Small intestine (tissue), 7 donors: ENCODE measurements at regions not wholly inside any gene's neighbourhood (a gene's known extent, or its start where the extent isn't known, plus 50 kb on each side); places are given as distances from the start of the nearest gene placed in this dataset.

Source experiments
- DNase-seq, 2 donors: peaks; one replicate each; pipeline versions ENCODE4 v3.0.0 to v3.0.0-alpha.2; 2013
- FAIRE-seq: peaks from 2 replicates; lab custom pipeline; 2012; peaks lifted over from hg19 to GRCh38; lab: Jason Lieb, UNC
- H3K27ac ChIP-seq, 3 donors: one replicate each; pipeline ENCODE4 v1.5.1; 2013; ENCODE audit warnings: low read length in 2 of 3, mild to moderate bottlenecking in 2 of 3, control low read depth in 1 of 3, inconsistent platforms in 1 of 3, low read depth in 1 of 3, moderate library complexity in 1 of 3
- H3K27me3 ChIP-seq, 3 donors: one replicate each; pipeline ENCODE4 v1.6.1; 2013; ENCODE audit warnings: low read length in 3 of 3, inconsistent platforms in 1 of 3; ENCODE audit not compliant: control insufficient read depth in 3 of 3, insufficient read depth in 3 of 3
- H3K36me3 ChIP-seq, 3 donors: one replicate each; pipeline ENCODE4 v1.6.1; 2013; ENCODE audit warnings: low read length in 3 of 3, inconsistent platforms in 1 of 3, low read depth in 1 of 3, mild to moderate bottlenecking in 1 of 3, moderate library complexity in 1 of 3; ENCODE audit not compliant: control insufficient read depth in 3 of 3, insufficient read depth in 2 of 3
- H3K4me1 ChIP-seq, 3 donors: one replicate each; pipeline ENCODE4 v1.6.1; 2013; ENCODE audit warnings: low read length in 2 of 3, inconsistent platforms in 1 of 3, low read depth in 1 of 3, mild to moderate bottlenecking in 1 of 3, moderate library complexity in 1 of 3; ENCODE audit not compliant: control insufficient read depth in 3 of 3, insufficient read depth in 2 of 3
- H3K4me3 ChIP-seq, 3 donors: one replicate each; pipeline ENCODE4 v1.5.1; 2013; ENCODE audit warnings: low read length in 3 of 3, control low read depth in 1 of 3, inconsistent platforms in 1 of 3, low read depth in 1 of 3, mild to moderate bottlenecking in 1 of 3, moderate library complexity in 1 of 3
- H3K9me3 ChIP-seq, 2 donors: one replicate each; pipeline ENCODE4 v1.6.1; 2013; ENCODE audit warnings: low read depth in 1 of 2, low read length in 1 of 2; ENCODE audit not compliant: control insufficient read depth in 2 of 2, insufficient read depth in 1 of 2
- WGBS, 3 donors: extraction: QIAGEN DNeasy Blood & Tissue Kit; methylation state at CpG; one replicate each; pipeline ENCODE4 v1.1.7; 2013; 5-methylcytosine and 5-hydroxymethylcytosine counted together
- donor health status: healthy with polysubstance abuse.
- donor health status: control.
- donor health status: control.
- donor health status: Bipolar disorder and iron deficiency.
- donor health status: healthy.

GRCh38 chr9:34907044-34907443, 51.0 kb upstream of the PHF24 start:
- H3K27me3 ChIP-seq, result no peaks in the 10 kb centered on the region
- H3K9me3 ChIP-seq, result no peaks in the 10 kb centered on the region
- DNase-seq, result peak in 1 of 2 donors; percentile 33
- H3K4me3 ChIP-seq, result no peak overlapping the region
- FAIRE-seq, result no peak
- 25 to 59% (median 29%) methylated on average over 2 of the region's 2 CpGs for WGBS, 3 donors
- no peaks in the 10 kb centered on the region for H3K4me1 ChIP-seq
- no peak overlapping the region for H3K27ac ChIP-seq
- H3K36me3 ChIP-seq, result no peaks in the 10 kb centered on the region

- no peaks in the 10 kb centered on the region for H3K9me3 ChIP-seq
- no peak for FAIRE-seq
- 28 to 29% (median 29%) methylated on average over 7 of the region's 7 CpGs for WGBS, 3 donors
- no peak overlapping the region for H3K27ac ChIP-seq
- no peaks in the 10 kb centered on the region for H3K4me1 ChIP-seq
- H3K36me3 ChIP-seq, result no peaks in the 10 kb centered on the region
- peaks cover 0 to 13% (median 0%) of the 10 kb centered on the region in 3 donors for H3K27me3 ChIP-seq
- no peak overlapping the region for H3K4me3 ChIP-seq
- peak; percentile 78 to 85 for DNase-seq
These were observed 58.4 kb upstream of the PHF24 start for GRCh38 chr9:34899535-34900158.

- WGBS, 3 donors, result 64 to 67% (median 65%) methylated on average over 8 of the region's 8 CpGs
- Histone ChIP-seq H3K4me3 (no peak overlapping the region), H3K36me3 (no peaks in the 10 kb centered on the region), H3K27ac (no peak overlapping the region), H3K9me3 (no peaks in the 10 kb centered on the region), H3K4me1 (no peaks in the 10 kb centered on the region), H3K27me3 (peaks cover 0 to 13% (median 3%) of the 10 kb centered on the region in 3 donors)
- DNase-seq (no peak), FAIRE-seq (no peak)
These were observed 59.2 kb upstream of the PHF24 start for GRCh38 chr9:34898846-34899245.

GRCh38 chr9:34896112-34896511, 62.0 kb upstream of the PHF24 start:
- Histone ChIP-seq H3K27me3 (peaks cover 0 to 15% (median 6%) of the 10 kb centered on the region in 3 donors), H3K36me3 (no peaks in the 10 kb centered on the region), H3K27ac (no peak overlapping the region), H3K4me1 (no peaks in the 10 kb centered on the region), H3K4me3 (no peak overlapping the region), H3K9me3 (no peaks in the 10 kb centered on the region)
- WGBS, 3 donors, result 20 to 26% (median 20%) methylated on average over 2 of the region's 2 CpGs
- FAIRE-seq, result no peak
- DNase-seq, result no peak

GRCh38 chr9:34892886-34893285, 65.2 kb upstream of the PHF24 start:
- H3K27ac ChIP-seq, result no peak overlapping the region
- H3K36me3 ChIP-seq, result no peaks in the 10 kb centered on the region
- H3K27me3 ChIP-seq, result peaks cover 0 to 13% (median 6%) of the 10 kb centered on the region in 3 donors
- no peak for FAIRE-seq
- 39 to 64% (median 55%) methylated on average over 5 of the region's 5 CpGs for WGBS, 3 donors
- DNase-seq, result no peak
- no peaks in the 10 kb centered on the region for H3K9me3 ChIP-seq
- H3K4me3 ChIP-seq, result no peak overlapping the region
- no peaks in the 10 kb centered on the region for H3K4me1 ChIP-seq

GRCh38 chr9:34891386-34891785, 66.7 kb upstream of the PHF24 start:
- 92 to 96% (median 94%) methylated on average over 1 of the region's 1 CpG for WGBS, 3 donors
- peaks cover 0 to 9% (median 6%) of the 10 kb centered on the region in 3 donors for H3K27me3 ChIP-seq
- no peak overlapping the region for H3K27ac ChIP-seq
- FAIRE-seq (no peak), DNase-seq (no peak)
- H3K4me3 ChIP-seq, result no peak overlapping the region
- no peaks in the 10 kb centered on the region for H3K4me1 ChIP-seq
- H3K36me3 ChIP-seq, result no peaks in the 10 kb centered on the region
- no peaks in the 10 kb centered on the region for H3K9me3 ChIP-seq

- DNase-seq, result no peak
- WGBS, 3 donors, result 33 to 34% (median 34%) methylated on average over 2 of the region's 2 CpGs
- no peak for FAIRE-seq
These were observed 70.2 kb upstream of the PHF24 start for GRCh38 chr9:34887841-34888240.

GRCh38 chr9:34884747-34885189, 73.3 kb upstream of the PHF24 start:
- Histone ChIP-seq H3K4me1 (no peaks in the 10 kb centered on the region), H3K27me3 (no peaks in the 10 kb centered on the region), H3K9me3 (no peaks in the 10 kb centered on the region), H3K36me3 (no peaks in the 10 kb centered on the region), H3K27ac (no peak overlapping the region), H3K4me3 (no peak overlapping the region)
- WGBS, 3 donors, result 24 to 57% (median 33%) methylated on average over 2 of the region's 2 CpGs
- DNase-seq, result no peak
- FAIRE-seq, result no peak

More at GRCh38 chr9:34887841-34888240, 70.2 kb upstream of the PHF24 start:
- Histone ChIP-seq H3K36me3 (no peaks in the 10 kb centered on the region), H3K9me3 (no peaks in the 10 kb centered on the region), H3K27me3 (peaks cover 0 to 4% (median 0%) of the 10 kb centered on the region in 3 donors), H3K27ac (no peak overlapping the region), H3K4me3 (no peak overlapping the region), H3K4me1 (no peaks in the 10 kb centered on the region)

GRCh38 chr9:34876096-34876495, 82.0 kb upstream of the PHF24 start:
- no peaks in the 10 kb centered on the region for H3K9me3 ChIP-seq
- no peak for FAIRE-seq
- WGBS, 3 donors, result 82 to 89% (median 86%) methylated on average over 3 of the region's 3 CpGs
- DNase-seq, result no peak
- no peak overlapping the region for H3K27ac ChIP-seq
- H3K4me3 ChIP-seq, result no peak overlapping the region
- H3K4me1 ChIP-seq, result no peaks in the 10 kb centered on the region
- no peaks in the 10 kb centered on the region for H3K36me3 ChIP-seq
- H3K27me3 ChIP-seq, result no peaks in the 10 kb centered on the region
